WTC11 (cell line): ENCODE measurements at regions not wholly inside any gene's neighbourhood (a gene's known extent, or its start where the extent isn't known, plus 50 kb on each side); places are given as distances from the start of the nearest gene placed in this dataset.

ENCODE experiments used
- ATAC-seq: fragments of 200-7000 bp; cut with Tn5 transposase; 2 replicates; pipeline ENCODE4 v1.10.0; 2021; ENCODE audit warnings: mild to moderate bottlenecking, moderate library complexity
- CTCF ChIA-PET: fragments of 300-600 bp; sonication (Branson Sonifier 250); formaldehyde crosslinking; loops from one replicate; lab custom pipeline; 2021; ENCODE audit warnings: antibody characterized with exemption; lab: Charles Lee
- POLR2A ChIA-PET: fragments of 350-600 bp; sonication (Branson Sonifier 250); formaldehyde crosslinking; loops from one replicate; lab custom pipeline; 2021; ENCODE audit warnings: antibody characterized with exemption; lab: Charles Lee
- DNase-seq: peaks from one replicate; pipeline ENCODE4 v3.0.0; 2021; ENCODE audit warnings: low spot score
- H3K27ac Mint-ChIP-seq: 2 replicates; pipeline ENCODE4 v1.8.0; 2021; ENCODE audit warnings: mixed read lengths
- H3K27me3 Mint-ChIP-seq: 2 replicates; pipeline ENCODE4 v1.8.0; 2021; ENCODE audit warnings: low read depth, mild to moderate bottlenecking, moderate library complexity, mixed read lengths
- H3K36me3 Mint-ChIP-seq: 2 replicates; pipeline ENCODE4 v1.8.0; 2021; ENCODE audit warnings: mixed read lengths
- H3K4me1 Mint-ChIP-seq: 2 replicates; pipeline ENCODE4 v1.8.0; 2022; ENCODE audit warnings: mixed read lengths
- H3K4me3 Mint-ChIP-seq: 2 replicates; pipeline ENCODE4 v1.8.0; 2021; ENCODE audit warnings: mild to moderate bottlenecking, moderate library complexity, mixed read lengths
- H3K9me3 Mint-ChIP-seq: 2 replicates; pipeline ENCODE4 v1.8.0; 2021; ENCODE audit warnings: mixed read lengths
- ATF2 ChIP-seq: sonication (generic); formaldehyde crosslinking; IDR thresholded peaks from 2 replicates; pipeline ENCODE4 v1.8.1; 2022; ENCODE audit warnings: low read depth, missing genetic modification reagents, borderline replicate concordance
- ATF3 ChIP-seq: sonication (generic); formaldehyde crosslinking; conservative IDR thresholded peaks from 2 replicates; pipeline ENCODE4 v1.8.1; 2022; ENCODE audit warnings: mild to moderate bottlenecking, missing genetic modification reagents
- CDX4 ChIP-seq: fragments of 250-450 bp; sonication (Bioruptor Pico); IDR thresholded peaks from 2 replicates; pipeline ENCODE4 v1.9.0; 2021; ENCODE audit warnings: moderate library complexity, mild to moderate bottlenecking, inconsistent platforms, borderline replicate concordance
- CREM ChIP-seq: sonication (generic); formaldehyde crosslinking; IDR thresholded peaks from 2 replicates; pipeline ENCODE4 v1.8.1; 2022; ENCODE audit warnings: mild to moderate bottlenecking, missing genetic modification reagents, moderate library complexity
- E2F4 ChIP-seq: sonication (generic); formaldehyde crosslinking; IDR thresholded peaks from 2 replicates; pipeline ENCODE4 v1.8.1; 2022; ENCODE audit warnings: low read depth, mild to moderate bottlenecking, moderate library complexity, missing genetic modification reagents, borderline replicate concordance
- ELF4 ChIP-seq: sonication (generic); formaldehyde crosslinking; IDR thresholded peaks from 2 replicates; pipeline ENCODE4 v1.8.1; 2022; ENCODE audit warnings: low read depth, mild to moderate bottlenecking, moderate library complexity, missing genetic modification reagents
- EMX1 ChIP-seq: fragments of 250-450 bp; sonication (Bioruptor Pico); IDR thresholded peaks from 2 replicates; pipeline ENCODE4 v1.8.0; 2021; ENCODE audit warnings: mild to moderate bottlenecking
- ESRRA ChIP-seq: sonication (generic); formaldehyde crosslinking; IDR thresholded peaks from 2 replicates; pipeline ENCODE4 v1.8.1; 2022; ENCODE audit warnings: mild to moderate bottlenecking, missing genetic modification reagents, borderline replicate concordance
- FOXJ3 ChIP-seq: sonication (generic); formaldehyde crosslinking; IDR thresholded peaks from 2 replicates; pipeline ENCODE4 v1.9.0; 2021; ENCODE audit warnings: missing genetic modification reagents, mild to moderate bottlenecking, borderline replicate concordance
- FOXP4 ChIP-seq: sonication (generic); formaldehyde crosslinking; IDR thresholded peaks from 2 replicates; pipeline ENCODE4 v1.8.0; 2022; ENCODE audit warnings: mild to moderate bottlenecking, missing genetic modification reagents
- NFATC4 ChIP-seq: fragments of 250-450 bp; sonication (Bioruptor Pico); IDR thresholded peaks from 2 replicates; pipeline ENCODE4 v1.9.0; 2021; ENCODE audit warnings: mild to moderate bottlenecking
- NFE2L1 ChIP-seq: sonication (generic); formaldehyde crosslinking; IDR thresholded peaks from 2 replicates; pipeline ENCODE4 v1.8.1; 2023; ENCODE audit warnings: missing genetic modification reagents
- NR3C1 ChIP-seq: sonication (generic); formaldehyde crosslinking; conservative IDR thresholded peaks from 2 replicates; pipeline ENCODE4 v1.8.1; 2023; ENCODE audit warnings: low read depth, mild to moderate bottlenecking, missing genetic modification reagents
- PRRX2 ChIP-seq: fragments of 250-450 bp; sonication (Bioruptor Pico); IDR thresholded peaks from 2 replicates; pipeline ENCODE4 v1.8.0; 2021; ENCODE audit warnings: mild to moderate bottlenecking
- RELA ChIP-seq: sonication (generic); formaldehyde crosslinking; IDR thresholded peaks from 2 replicates; pipeline ENCODE4 v1.8.1; 2022; ENCODE audit warnings: missing genetic modification reagents, mild to moderate bottlenecking, borderline replicate concordance
- RORB ChIP-seq: fragments of 250-450 bp; sonication (Bioruptor Pico); IDR thresholded peaks from 2 replicates; pipeline ENCODE4 v1.9.0; 2021; ENCODE audit warnings: mild to moderate bottlenecking
- SOX15 ChIP-seq: fragments of 250-450 bp; sonication (Bioruptor Pico); IDR thresholded peaks from 2 replicates; pipeline ENCODE4 v1.9.0; 2021; ENCODE audit warnings: mild to moderate bottlenecking
- STAT6 ChIP-seq: sonication (generic); formaldehyde crosslinking; conservative IDR thresholded peaks from 2 replicates; pipeline ENCODE4 v1.8.1; 2023; ENCODE audit warnings: mild to moderate bottlenecking, low read depth, missing genetic modification reagents, moderate library complexity
- TCF7 ChIP-seq: sonication (generic); formaldehyde crosslinking; IDR thresholded peaks from 2 replicates; pipeline ENCODE4 v1.8.0; 2022; ENCODE audit warnings: mild to moderate bottlenecking, low read depth, missing genetic modification reagents, moderate library complexity
- USF2 ChIP-seq: sonication (generic); formaldehyde crosslinking; IDR thresholded peaks from 2 replicates; pipeline ENCODE4 v1.8.1; 2023; ENCODE audit warnings: mild to moderate bottlenecking, missing genetic modification reagents, moderate library complexity
- ZBTB43 ChIP-seq: sonication (generic); formaldehyde crosslinking; IDR thresholded peaks from 2 replicates; pipeline ENCODE4 v1.8.1; 2023; ENCODE audit warnings: mild to moderate bottlenecking, missing genetic modification reagents
- ZNF138 ChIP-seq: sonication (generic); formaldehyde crosslinking; conservative IDR thresholded peaks from 2 replicates; pipeline ENCODE4 v1.8.1; 2022; ENCODE audit warnings: mild to moderate bottlenecking, moderate library complexity, missing genetic modification reagents
- ZNF317 ChIP-seq: sonication (generic); formaldehyde crosslinking; IDR thresholded peaks from 2 replicates; pipeline ENCODE4 v1.8.1; 2023; ENCODE audit warnings: low read depth, mild to moderate bottlenecking, moderate library complexity, missing genetic modification reagents, borderline replicate concordance
- ZNF671 ChIP-seq: fragments of 250-450 bp; sonication (Bioruptor Pico); IDR thresholded peaks from 2 replicates; pipeline ENCODE4 v1.8.0; 2021; ENCODE audit warnings: mild to moderate bottlenecking

- POLR2A ChIA-PET = no interaction called here
- no peaks in the 10 kb centered on the region for H3K27me3 Mint-ChIP-seq
- DNase-seq (no peak), ATAC-seq (no peak)
- H3K9me3 Mint-ChIP-seq = peaks cover 8% of the 10 kb centered on the region
- no peaks in the 10 kb centered on the region for H3K4me1 Mint-ChIP-seq
- TF ChIP-seq ATF2 (CRISPR knock-in tag) (no peak), ATF3 (CRISPR knock-in tag) (no peak), RELA (CRISPR knock-in tag) (no peak), CDX4 (no peak), ESRRA (CRISPR knock-in tag) (no peak), USF2 (no peak), ZBTB43 (CRISPR knock-in tag) (no peak), NFATC4 (CRISPR knock-in tag) (no peak), RORB (CRISPR knock-in tag) (no peak)
- H3K27ac Mint-ChIP-seq = no peak overlapping the region
- H3K4me3 Mint-ChIP-seq = no peak overlapping the region
- H3K36me3 Mint-ChIP-seq = no peaks in the 10 kb centered on the region
- CTCF ChIA-PET = no interaction called here
Measured at GRCh38 chr21:15171546-15171945, 106.7 kb upstream of the NRIP1 start.

- Mint-ChIP-seq H3K4me1 (no peaks in the 10 kb centered on the region), H3K9me3 (peaks cover 8% of the 10 kb centered on the region), H3K27me3 (no peaks in the 10 kb centered on the region), H3K36me3 (no peaks in the 10 kb centered on the region), H3K27ac (no peak overlapping the region), H3K4me3 (no peak overlapping the region)
- ATAC-seq (no peak), DNase-seq (no peak)
- ChIA-PET POLR2A (no interaction called here), CTCF (no interaction called here)
- no peak for TF ChIP-seq E2F4 (CRISPR knock-in tag)
- no peak for TF ChIP-seq SOX15 (CRISPR knock-in tag)
- TF ChIP-seq ATF2 (CRISPR knock-in tag) = no peak
- no peak for TF ChIP-seq CREM (CRISPR knock-in tag)
- TF ChIP-seq FOXJ3 = no peak
- no peak for TF ChIP-seq FOXP4 (CRISPR knock-in tag)
- TF ChIP-seq ZNF138 (CRISPR knock-in tag) = no peak
- TF ChIP-seq NFE2L1 (CRISPR knock-in tag) = no peak
- TF ChIP-seq ZNF671 = no peak
- TF ChIP-seq PRRX2 (CRISPR knock-in tag) = no peak
- TF ChIP-seq TCF7 (CRISPR knock-in tag) = no peak
- no peak for TF ChIP-seq ELF4 (CRISPR knock-in tag)
- no peak for TF ChIP-seq STAT6 (CRISPR knock-in tag)
- no peak for TF ChIP-seq EMX1
- no peak for TF ChIP-seq NR3C1
- TF ChIP-seq ZNF317 (CRISPR knock-in tag) = no peak
Measured at GRCh38 chr21:15172963-15173362, 108.2 kb upstream of the NRIP1 start.
